ENCODE measurements at regions not wholly inside any gene's neighbourhood (a gene's known extent, or its start where the extent isn't known, plus 50 kb on each side); places are given as distances from the start of the nearest gene placed in this dataset.

GRCh38 chr5:176744584-176744965, 65.8 kb upstream of the UNC5A start:
- TF ChIP-seq, protein P1, sequence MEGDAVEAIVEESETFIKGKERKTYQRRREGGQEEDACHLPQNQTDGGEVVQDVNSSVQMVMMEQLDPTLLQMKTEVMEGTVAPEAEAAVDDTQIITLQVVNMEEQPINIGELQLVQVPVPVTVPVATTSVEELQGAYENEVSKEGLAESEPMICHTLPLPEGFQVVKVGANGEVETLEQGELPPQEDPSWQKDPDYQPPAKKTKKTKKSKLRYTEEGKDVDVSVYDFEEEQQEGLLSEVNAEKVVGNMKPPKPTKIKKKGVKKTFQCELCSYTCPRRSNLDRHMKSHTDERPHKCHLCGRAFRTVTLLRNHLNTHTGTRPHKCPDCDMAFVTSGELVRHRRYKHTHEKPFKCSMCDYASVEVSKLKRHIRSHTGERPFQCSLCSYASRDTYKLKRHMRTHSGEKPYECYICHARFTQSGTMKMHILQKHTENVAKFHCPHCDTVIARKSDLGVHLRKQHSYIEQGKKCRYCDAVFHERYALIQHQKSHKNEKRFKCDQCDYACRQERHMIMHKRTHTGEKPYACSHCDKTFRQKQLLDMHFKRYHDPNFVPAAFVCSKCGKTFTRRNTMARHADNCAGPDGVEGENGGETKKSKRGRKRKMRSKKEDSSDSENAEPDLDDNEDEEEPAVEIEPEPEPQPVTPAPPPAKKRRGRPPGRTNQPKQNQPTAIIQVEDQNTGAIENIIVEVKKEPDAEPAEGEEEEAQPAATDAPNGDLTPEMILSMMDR (IDR thresholded peaks at IDR 0.05; ENCODE audit: poor library complexity, severe bottlenecking): peak; percentile 55
- no peak for TF ChIP-seq EP300 (conservative IDR thresholded peaks at IDR 0.05; ENCODE audit: poor library complexity, severe bottlenecking)
- no peak for TF ChIP-seq REST (IDR thresholded peaks at IDR 0.05; ENCODE audit: borderline replicate concordance)
- no peak for TF ChIP-seq MXI1 (conservative IDR thresholded peaks at IDR 0.05; ENCODE audit: poor library complexity, severe bottlenecking)
- TF ChIP-seq POLR2AphosphoS5 (IDR thresholded peaks at IDR 0.05): no peak

All from neural cell (in vitro differentiated cells).